Stimulated activated CD4-positive, alpha-beta T cell treated with anti-CD3 and anti-CD28 coated beads, Interleukin-2, amount 100 ng/mL, for 48 hours (primary cell): ENCODE measurements at regions not wholly inside any gene's neighbourhood (a gene's known extent, or its start where the extent isn't known, plus 50 kb on each side); places are given as distances from the start of the nearest gene placed in this dataset.

Experiments
- DNase-seq, 2 donors: peaks; one replicate each; pipeline ENCODE4 v3.0.0-alpha.2; 2020

GRCh38 chr1:198906739-198907422, 268.0 kb downstream of the PTPRC start:
- no peak for DNase-seq

- DNase-seq = no peak
Observed at GRCh38 chr1:198907423-198907746, 268.5 kb downstream of the PTPRC start.

- DNase-seq = no peak
Observed at GRCh38 chr1:198908995-198909394, 270.2 kb downstream of the PTPRC start.

GRCh38 chr1:198909973-198910372, 271.1 kb downstream of the PTPRC start:
- DNase-seq = no peak

- DNase-seq = no peak
Observed at GRCh38 chr1:198910816-198911215, 272.0 kb downstream of the PTPRC start.

- DNase-seq = no peak
Observed at GRCh38 chr1:198912046-198912445, 273.2 kb downstream of the PTPRC start.

- no peak for DNase-seq
Observed at GRCh38 chr1:198913667-198914066, 274.8 kb downstream of the PTPRC start.

- no peak for DNase-seq
Observed at GRCh38 chr1:198915327-198916231, 276.7 kb downstream of the PTPRC start.

- DNase-seq = no peak
Observed at GRCh38 chr1:198917226-198917625, 278.4 kb downstream of the PTPRC start.

GRCh38 chr1:198918920-198919319, 280.1 kb downstream of the PTPRC start:
- no peak for DNase-seq

GRCh38 chr1:198919667-198920398, 281.0 kb downstream of the PTPRC start:
- DNase-seq = no peak

GRCh38 chr1:198922638-198923430, 284.0 kb downstream of the PTPRC start:
- DNase-seq = no peak

GRCh38 chr1:198923993-198924392, 285.2 kb downstream of the PTPRC start:
- DNase-seq = no peak

- DNase-seq = no peak
Observed at GRCh38 chr1:198925567-198925966, 286.7 kb downstream of the PTPRC start.

- DNase-seq = no peak
Observed at GRCh38 chr1:198927129-198927528, 288.3 kb downstream of the PTPRC start.

- no peak for DNase-seq
Observed at GRCh38 chr1:198929111-198929604, 290.3 kb downstream of the PTPRC start.

GRCh38 chr1:198929961-198930599, 291.2 kb downstream of the PTPRC start:
- no peak for DNase-seq

GRCh38 chr1:198932351-198932991, 293.6 kb downstream of the PTPRC start:
- no peak for DNase-seq

- DNase-seq = no peak
Observed at GRCh38 chr1:198933515-198934222, 294.8 kb downstream of the PTPRC start.

GRCh38 chr1:198934426-198934825, 295.6 kb downstream of the PTPRC start:
- DNase-seq = no peak

GRCh38 chr1:198934901-198935305, 296.1 kb downstream of the PTPRC start:
- DNase-seq = no peak
